Epithelial cell of proximal tubule (primary cell): ENCODE measurements at regions not wholly inside any gene's neighbourhood (a gene's known extent, or its start where the extent isn't known, plus 50 kb on each side); places are given as distances from the start of the nearest gene placed in this dataset.

ENCODE experiments used
- DNase-seq: peaks from one replicate; pipeline ENCODE4 v3.0.0-alpha.2; 2011; ENCODE audit warnings: low read depth
- H3K4me3 ChIP-seq: 2 replicates; pipeline ENCODE4 v1.5.1; 2011; ENCODE audit warnings: low read depth, mild to moderate bottlenecking, low read length
- CTCF ChIP-seq: conservative IDR thresholded peaks from 2 replicates; pipeline ENCODE4 v1.5.1; 2012; ENCODE audit warnings: low read depth, mild to moderate bottlenecking, low read length

- TF ChIP-seq CTCF: no peak
- no peak for DNase-seq
- H3K4me3 ChIP-seq: no peak overlapping the region
These were observed 1423.4 kb downstream of the NCAM2 start for GRCh38 chr21:22421416-22422180.

DNA sequence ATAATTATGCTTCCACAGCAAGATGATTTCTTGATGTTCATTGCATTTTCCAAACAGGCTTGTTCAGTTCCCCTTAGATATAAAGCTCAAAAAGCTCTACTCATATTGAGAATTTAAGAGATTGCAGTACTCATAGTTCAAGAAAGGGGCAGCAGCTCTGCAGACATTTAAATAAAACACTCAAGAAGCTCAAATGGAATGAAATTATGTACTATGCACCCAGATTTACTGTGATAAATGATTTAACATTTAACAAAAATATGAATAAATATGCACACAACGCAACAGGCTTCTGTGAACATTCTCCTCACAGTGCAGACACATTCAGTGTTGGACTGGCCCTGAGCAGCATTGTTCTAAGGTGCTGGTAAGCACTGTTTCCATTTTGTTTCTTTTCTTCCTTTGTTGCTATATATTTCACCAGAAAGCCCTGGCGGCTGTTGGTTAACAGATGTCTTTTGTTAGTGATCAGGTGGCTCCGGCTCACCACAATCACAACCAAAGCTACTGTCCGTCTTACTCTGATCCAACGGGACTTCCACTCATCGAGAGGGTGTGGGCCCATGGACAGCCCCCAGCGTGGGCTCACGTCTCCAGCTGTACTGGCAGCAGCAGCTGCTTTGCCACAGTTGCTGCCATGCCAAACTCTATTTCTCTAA, 1440.3 kb downstream of the NCAM2 start:
- no peak for DNase-seq
- H3K4me3 ChIP-seq: no peak overlapping the region
- TF ChIP-seq CTCF: no peak

DNA sequence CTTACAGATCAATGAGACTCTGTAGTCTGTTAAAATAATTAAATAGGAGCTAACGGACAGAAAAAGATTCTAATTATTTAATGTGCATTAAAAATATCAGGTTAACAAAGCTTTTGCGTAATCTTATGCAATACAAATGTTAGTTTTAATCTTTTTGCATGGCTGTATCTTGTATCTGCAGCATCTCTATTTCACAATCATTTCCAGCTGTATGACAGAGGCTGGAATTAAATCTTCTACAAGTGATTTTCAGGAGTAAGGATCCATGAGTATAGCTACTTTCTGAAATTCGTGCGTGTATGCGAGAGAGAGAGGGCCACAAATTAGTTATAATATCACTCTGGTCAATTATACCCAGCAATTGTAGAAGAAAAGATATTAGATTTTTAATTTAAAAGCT, 1446.8 kb downstream of the NCAM2 start:
- no peak for DNase-seq
- no peak for TF ChIP-seq CTCF
- no peak overlapping the region for H3K4me3 ChIP-seq

GRCh38 chr21:22450507-22450906, 1452.3 kb downstream of the NCAM2 start:
- TF ChIP-seq CTCF: no peak
- no peak for DNase-seq
- no peak overlapping the region for H3K4me3 ChIP-seq

DNA sequence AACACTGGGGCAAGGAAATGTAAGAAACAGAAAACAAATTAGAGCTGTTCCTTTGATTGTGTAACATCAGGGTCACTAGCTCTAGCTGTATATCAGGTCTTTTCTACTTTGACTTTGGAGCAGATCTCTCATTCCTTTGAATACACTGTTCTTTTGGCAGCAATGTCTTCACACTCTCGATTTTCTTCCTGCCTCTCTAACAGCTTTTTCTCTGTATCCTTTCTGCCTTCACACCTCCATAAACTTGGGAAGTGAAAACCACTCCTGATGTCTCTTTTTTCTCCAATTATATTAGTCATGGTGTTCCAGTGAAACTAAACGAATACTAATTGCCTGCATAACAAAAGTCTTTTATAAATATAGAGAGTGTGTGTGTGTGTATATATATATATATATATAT, 1458.0 kb downstream of the NCAM2 start:
- TF ChIP-seq CTCF: no peak
- no peak for DNase-seq
- H3K4me3 ChIP-seq: no peak overlapping the region

DNA sequence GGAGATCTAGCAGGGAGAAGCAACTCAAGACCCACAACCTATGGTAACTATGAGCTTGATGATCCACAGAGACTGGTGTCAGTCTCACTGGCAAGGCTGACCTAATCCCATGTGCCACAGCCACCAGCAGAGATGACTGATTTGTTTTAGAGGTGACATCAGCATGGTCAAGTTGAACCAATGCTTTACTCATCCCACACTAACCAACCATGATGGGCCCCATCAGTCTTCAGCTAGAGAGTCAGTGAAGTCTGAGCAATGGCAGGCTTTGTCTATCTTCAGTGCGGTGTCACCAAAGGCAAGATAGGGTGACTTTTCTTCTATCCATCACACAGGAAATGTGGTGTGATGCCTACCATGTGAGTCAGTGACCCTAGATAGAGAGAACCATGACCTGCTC, 1470.7 kb downstream of the NCAM2 start:
- H3K4me3 ChIP-seq: no peak overlapping the region
- no peak for TF ChIP-seq CTCF
- DNase-seq: no peak

DNA sequence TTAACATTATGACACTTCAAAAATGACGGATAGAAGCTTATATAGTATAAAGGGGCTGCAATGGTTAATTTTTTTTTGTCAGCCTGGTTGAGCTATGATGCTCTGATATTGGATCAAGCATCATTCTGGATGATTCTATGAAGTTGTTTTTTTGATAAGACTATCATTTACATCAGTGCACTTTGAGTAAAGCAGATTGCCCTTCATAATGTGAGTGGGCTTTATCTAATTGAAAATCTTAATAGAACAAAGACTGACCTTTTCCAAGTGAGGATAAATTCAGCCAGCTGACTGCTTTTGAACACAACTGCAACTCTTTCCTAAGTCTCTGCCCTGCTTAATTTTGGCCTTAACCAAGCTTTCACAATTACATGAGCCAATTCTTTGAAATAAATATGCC, 1476.2 kb downstream of the NCAM2 start:
- no peak for DNase-seq
- no peak overlapping the region for H3K4me3 ChIP-seq
- TF ChIP-seq CTCF: no peak
